SK-N-SH (cell line): ENCODE measurements at regions not wholly inside any gene's neighbourhood (a gene's known extent, or its start where the extent isn't known, plus 50 kb on each side); places are given as distances from the start of the nearest gene placed in this dataset.

Experiments used
- CTCF ChIA-PET: fragments of 300-600, 350-600 bp; formaldehyde crosslinking; extraction: SDS; loops from one replicate; lab custom pipeline; 2021; lab: Yijun Ruan, JAX
- POLR2A ChIA-PET: fragments of 350-600 bp; sonication (Branson Sonifier 250); formaldehyde crosslinking; extraction: SDS; loops from one replicate; lab custom pipeline; 2020; ENCODE audit warnings: antibody characterized with exemption, inconsistent platforms; lab: Yijun Ruan, JAX
- DNase-seq: peaks from one replicate; pipeline ENCODE4 v3.0.0; 2012
- H2AFZ ChIP-seq: fragments of 200-600 bp; sonication (generic); 2 replicates; pipeline ENCODE4 v1.8.1; 2016; ENCODE audit warnings: antibody characterized with exemption, mild to moderate bottlenecking, low read depth
- H3F3A ChIP-seq: fragments of 200-600 bp; sonication (generic); replicated peaks from 2 replicates; pipeline ENCODE3; 2016; ENCODE audit warnings: antibody characterized with exemption, mild to moderate bottlenecking; ENCODE audit not compliant: insufficient read depth
- H3K27ac ChIP-seq, 2 experiments: fragments of 200-500 bp in 1 of 2; fragments of 200-600 bp in 1 of 2; sonication (Bioruptor generic) in 1 of 2; sonication (generic), shearing (Covaris generic) in 1 of 2; 2 replicates each; pipeline versions ENCODE4 v1.5.1 to v1.6.1; 2014 to 2016; ENCODE audit warnings: low read depth in 2 of 2, inconsistent platforms in 1 of 2, low read length in 1 of 2, mild to moderate bottlenecking in 1 of 2, mixed read lengths in 1 of 2
- H3K27me3 ChIP-seq: fragments of 200-600 bp; sonication (generic), shearing (Covaris generic); 2 replicates; pipeline ENCODE4 v1.6.1; 2016; ENCODE audit warnings: mixed run types; ENCODE audit not compliant: insufficient read depth
- H3K36me3 ChIP-seq, 2 experiments: fragments of 200-500 bp in 1 of 2; fragments of 200-600 bp in 1 of 2; sonication (Bioruptor generic) in 1 of 2; sonication (generic) in 1 of 2; replicated peaks in 1 of 2; 2 replicates each; pipeline versions ENCODE3 to v1.5.1; 2014 to 2016; ENCODE audit warnings: low read length in 1 of 2, mild to moderate bottlenecking in 1 of 2; ENCODE audit not compliant: insufficient read depth in 2 of 2, control insufficient read depth in 1 of 2
- H3K4me1 ChIP-seq, 2 experiments: fragments of 200-500 bp in 1 of 2; fragments of 200-600 bp in 1 of 2; sonication (Bioruptor generic) in 1 of 2; sonication (generic), shearing (Covaris generic) in 1 of 2; 2 replicates each; pipeline versions ENCODE4 v1.5.1 to v1.6.1; 2014 to 2016; ENCODE audit warnings: low read depth in 1 of 2, low read length in 1 of 2, mixed run types in 1 of 2; ENCODE audit not compliant: insufficient read depth in 2 of 2, control insufficient read depth in 1 of 2
- H3K4me2 ChIP-seq: fragments of 200-600 bp; sonication (generic), shearing (Covaris generic); 2 replicates; pipeline ENCODE4 v1.6.1; 2017; ENCODE audit warnings: mixed run types
- H3K4me3 ChIP-seq, 2 experiments: fragments of 200-500 bp in 1 of 2; fragments of 200-600 bp in 1 of 2; sonication (Bioruptor generic) in 1 of 2; sonication (generic), shearing (Covaris generic) in 1 of 2; 2 replicates each; pipeline versions ENCODE4 v1.5.1 to v1.8.1; 2014 to 2016; ENCODE audit warnings: low read depth in 2 of 2, inconsistent platforms in 1 of 2, low read length in 1 of 2, mild to moderate bottlenecking in 1 of 2, mixed read lengths in 1 of 2, moderate library complexity in 1 of 2
- H3K79me2 ChIP-seq: fragments of 200-600 bp; sonication (generic); 2 replicates; pipeline ENCODE4 v1.8.1; 2017; ENCODE audit warnings: mild to moderate bottlenecking; ENCODE audit not compliant: insufficient read depth
- H3K9ac ChIP-seq: fragments of 200-600 bp; sonication (generic); 2 replicates; pipeline ENCODE4 v1.6.1; 2017; ENCODE audit warnings: mixed run types
- H3K9me2 ChIP-seq: fragments of 200-600 bp; sonication (generic); 2 replicates; pipeline ENCODE4 v1.6.1; 2017; ENCODE audit warnings: mixed run types
- H3K9me3 ChIP-seq: fragments of 200-600 bp; sonication (generic); 2 replicates; pipeline ENCODE4 v1.6.1; 2017; ENCODE audit warnings: mixed run types, mild to moderate bottlenecking, moderate library complexity
- H4K20me1 ChIP-seq: fragments of 200-600 bp; sonication (generic); 2 replicates; pipeline ENCODE4 v1.6.1; 2017; ENCODE audit warnings: mild to moderate bottlenecking, mixed run types; ENCODE audit not compliant: insufficient read depth
- CHD2 ChIP-seq: fragments of 150-350 bp; IDR thresholded peaks from 2 replicates; pipeline ENCODE4 v1.6.1; 2018; ENCODE audit warnings: low read length; ENCODE audit not compliant: partially characterized antibody
- EP300 ChIP-seq, 2 experiments: IDR thresholded peaks; 2 replicates each; pipeline versions ENCODE4 v1.4.0 to v1.6.1; 2012; ENCODE audit warnings: borderline replicate concordance in 1 of 2, low read depth in 1 of 2, low read length in 1 of 2
- EZH2phosphoT487 ChIP-seq: fragments of 200-600 bp; sonication (generic); IDR thresholded peaks from 2 replicates; pipeline ENCODE4 v1.6.1; 2017; ENCODE audit warnings: low read depth, mixed run types, mild to moderate bottlenecking, antibody characterized with exemption, moderate library complexity, borderline replicate concordance
- FOXM1 ChIP-seq: IDR thresholded peaks from 2 replicates; pipeline ENCODE4 v1.4.0; 2012; ENCODE audit warnings: low read depth, mild to moderate bottlenecking
- GABPA ChIP-seq: IDR thresholded peaks from 2 replicates; pipeline ENCODE4 v1.4.0; 2012; ENCODE audit warnings: low read depth, mild to moderate bottlenecking
- IRF3 ChIP-seq: fragments of 150-350 bp; IDR thresholded peaks from 2 replicates; pipeline ENCODE4 v1.6.1; 2016; ENCODE audit warnings: mild to moderate bottlenecking, low read depth, low read length
- JUND ChIP-seq: IDR thresholded peaks from 2 replicates; pipeline ENCODE4 v1.4.0; 2012
- MAX ChIP-seq: IDR thresholded peaks from 2 replicates; pipeline ENCODE4 v1.4.0; 2012; ENCODE audit warnings: low read depth
- PBX3 ChIP-seq: IDR thresholded peaks from 2 replicates; pipeline ENCODE4; 2012
- RAD21 ChIP-seq: IDR thresholded peaks from 2 replicates; pipeline ENCODE4 v1.6.1; 2012; ENCODE audit warnings: mild to moderate bottlenecking, low read length
- RFX5 ChIP-seq: IDR thresholded peaks from 2 replicates; pipeline ENCODE4 v1.6.1; 2012; ENCODE audit warnings: mild to moderate bottlenecking, improper control_type of control experiment, low read length
- RXRA ChIP-seq: IDR thresholded peaks from 2 replicates; pipeline ENCODE4 v1.4.0; 2012; ENCODE audit warnings: low read depth, mild to moderate bottlenecking, borderline replicate concordance
- SIN3A ChIP-seq: IDR thresholded peaks from 2 replicates; pipeline ENCODE4 v1.6.1; 2012; ENCODE audit warnings: low read depth, mild to moderate bottlenecking, low read length, moderate library complexity, borderline replicate concordance
- TAF1 ChIP-seq: IDR thresholded peaks from 2 replicates; pipeline ENCODE4 v1.6.1; 2012; ENCODE audit warnings: low read depth, mild to moderate bottlenecking, low read length, moderate library complexity, borderline replicate concordance
- USF1 ChIP-seq: IDR thresholded peaks from 2 replicates; pipeline ENCODE4 v1.4.0; 2012; ENCODE audit warnings: low read depth, borderline replicate concordance
- ZBTB33 ChIP-seq: IDR thresholded peaks from 2 replicates; pipeline ENCODE4 v1.4.0; 2012; ENCODE audit warnings: low read depth, borderline replicate concordance
- WGBS: methylation state at CpG from one replicate; pipeline ENCODE4 v1.1.6; 2017; ENCODE audit warnings: low lambda C conversion rate; 5-methylcytosine and 5-hydroxymethylcytosine counted together

- H3K9ac ChIP-seq, result no peak overlapping the region
- WGBS, result 6% methylated on average over 5 of the region's 5 CpGs
- no peak for DNase-seq
- H3K79me2 ChIP-seq, result no peaks in the 10 kb centered on the region
- no peak overlapping the region for H3K4me3 ChIP-seq
- no peak overlapping the region for H3K27ac ChIP-seq
- ChIA-PET POLR2A (no interaction called here), CTCF (interaction anchor here (0.8 kb wide), 1 partner anchor 217 kb away, joined by 3 read pairs; no protein-coding TSS in a partner anchor)
- no peaks in the 10 kb centered on the region for H3K9me2 ChIP-seq
- peaks cover 49% of the 10 kb centered on the region for H3K27me3 ChIP-seq
- H3F3A ChIP-seq, result no peaks in the 10 kb centered on the region
- no peak for TF ChIP-seq RAD21
- TF ChIP-seq GABPA, result no peak
- TF ChIP-seq PBX3, result no peak
- no peak for TF ChIP-seq IRF3
- no peak for TF ChIP-seq USF1
- no peak for TF ChIP-seq EP300 (IDR thresholded peaks at IDR 0.05; ENCODE audit: borderline replicate concordance in 1 of 2, low read depth in 1 of 2, low read length in 1 of 2)
- TF ChIP-seq SIN3A, result no peak
- TF ChIP-seq CHD2, result no peak
- no peak for TF ChIP-seq MAX
- no peak for TF ChIP-seq ZBTB33
- TF ChIP-seq EZH2phosphoT487, result no peak
- no peak for TF ChIP-seq RXRA
- TF ChIP-seq TAF1, result no peak
- TF ChIP-seq FOXM1, result no peak
- no peak for TF ChIP-seq JUND
- TF ChIP-seq RFX5, result no peak
- no peak overlapping the region for H3K4me2 ChIP-seq
- H3K4me1 ChIP-seq, result no peaks in the 10 kb centered on the region
- H3K36me3 ChIP-seq, result no peaks in the 10 kb centered on the region
- no peaks in the 10 kb centered on the region for H4K20me1 ChIP-seq
- no peaks in the 10 kb centered on the region for H3K9me3 ChIP-seq
- H2AFZ ChIP-seq, result no peak overlapping the region
These were observed 65.7 kb downstream of the MAGEA1 start for GRCh38 chrX:153244767-153245166.
